Adipocyte (in vitro differentiated cells): ENCODE measurements at regions not wholly inside any gene's neighbourhood (a gene's known extent, or its start where the extent isn't known, plus 50 kb on each side); places are given as distances from the start of the nearest gene placed in this dataset.
A peak's percentile ranks its signal among the peaks of the same experiment; 100 is the strongest.

Experiments used
- DNase-seq: peaks from one replicate; pipeline ENCODE4 v3.0.0-alpha.2; 2015; ENCODE audit warnings: low read depth
- H3K27me3 ChIP-seq: replicated peaks from 2 replicates; pipeline ENCODE4 v1.7.0; 2013; ENCODE audit warnings: mild to moderate bottlenecking, low read length, moderate library complexity; ENCODE audit not compliant: control insufficient read depth, insufficient read depth
- H3K36me3 ChIP-seq: 2 replicates; pipeline ENCODE4 v1.7.0; 2013; ENCODE audit warnings: low read length, mild to moderate bottlenecking, moderate library complexity; ENCODE audit not compliant: control insufficient read depth, insufficient read depth, severe bottlenecking
- H3K4me1 ChIP-seq: 2 replicates; pipeline ENCODE4 v1.7.0; 2013; ENCODE audit warnings: mild to moderate bottlenecking, low read length, moderate library complexity; ENCODE audit not compliant: control insufficient read depth, insufficient read depth
- H3K4me3 ChIP-seq: 2 replicates; pipeline ENCODE4 v1.7.0; 2013; ENCODE audit warnings: mild to moderate bottlenecking, low read length, moderate library complexity
- H3K9ac ChIP-seq: 2 replicates; pipeline ENCODE4 v1.7.0; 2013; ENCODE audit warnings: mild to moderate bottlenecking, low read length, moderate library complexity
- H3K9me3 ChIP-seq: 2 replicates; pipeline ENCODE4 v1.7.0; 2013; ENCODE audit warnings: mild to moderate bottlenecking, low read length, moderate library complexity; ENCODE audit not compliant: control insufficient read depth

DNA sequence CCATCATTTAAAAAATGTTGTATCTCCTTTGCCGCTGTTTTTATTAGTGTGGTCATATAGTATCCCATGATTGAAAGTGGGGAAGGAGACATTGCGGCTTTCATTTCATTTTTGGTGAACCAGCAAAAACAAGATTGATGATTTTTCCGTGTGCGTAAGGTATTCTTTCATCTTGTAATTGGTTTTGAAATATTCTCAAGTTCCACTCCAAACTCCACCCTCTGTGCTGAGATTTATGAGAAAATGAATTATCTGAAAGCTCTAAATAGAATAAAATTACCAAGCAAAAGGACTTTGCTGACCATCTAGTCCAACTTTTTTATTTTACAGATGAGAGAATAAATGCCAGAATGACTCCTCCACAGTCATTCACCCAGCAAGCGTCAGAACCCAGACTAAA is 103.1 kb upstream of the MPDZ start:
- no peak for DNase-seq
- H3K4me3 ChIP-seq = no peak overlapping the region
- peaks cover 10% of the 10 kb centered on the region for H3K9me3 ChIP-seq

DNA sequence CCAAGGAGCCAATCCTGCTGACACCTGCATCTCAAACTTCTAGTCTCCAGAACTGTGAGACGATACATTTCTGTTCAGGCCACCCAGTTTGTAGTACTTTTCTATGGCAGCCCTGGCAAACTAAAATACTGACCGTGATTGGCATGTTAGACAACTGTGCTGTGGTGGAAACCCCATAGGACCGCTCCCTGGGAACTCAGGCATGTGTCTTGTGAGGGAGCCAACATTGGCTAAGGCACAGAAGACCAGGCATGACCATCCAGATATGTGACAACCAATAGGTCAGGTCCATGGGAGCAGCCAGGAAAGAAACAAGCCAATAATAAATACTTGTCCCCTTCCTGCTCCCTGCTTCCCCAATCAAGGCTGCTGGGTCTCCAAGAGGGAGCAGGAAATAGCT is 101.4 kb upstream of the MPDZ start:
- Histone ChIP-seq H3K4me1 (peaks cover 15% of the 10 kb centered on the region), H3K27me3 (no peaks in the 10 kb centered on the region), H3K4me3 (no peak overlapping the region), H3K9ac (no peak overlapping the region), H3K9me3 (peaks cover 10% of the 10 kb centered on the region), H3K36me3 (no peaks in the 10 kb centered on the region)
- DNase-seq = no peak

More for the DNA sequence above, 103.1 kb upstream of the MPDZ start:
- Histone ChIP-seq H3K36me3 (no peaks in the 10 kb centered on the region), H3K4me1 (peaks cover 21% of the 10 kb centered on the region), H3K9ac (no peak overlapping the region), H3K27me3 (no peaks in the 10 kb centered on the region)

GRCh38 chr9:13378154-13378553 is 98.7 kb upstream of the MPDZ start:
- H3K4me1 ChIP-seq = peaks cover 15% of the 10 kb centered on the region
- H3K27me3 ChIP-seq = no peaks in the 10 kb centered on the region
- H3K9me3 ChIP-seq = no peaks in the 10 kb centered on the region
- H3K9ac ChIP-seq = no peak overlapping the region
- H3K36me3 ChIP-seq = no peaks in the 10 kb centered on the region
- H3K4me3 ChIP-seq = no peak overlapping the region
- DNase-seq = peak; percentile 46

- Histone ChIP-seq H3K9me3 (no peaks in the 10 kb centered on the region), H3K9ac (no peak overlapping the region), H3K4me3 (no peak overlapping the region), H3K4me1 (peaks cover 15% of the 10 kb centered on the region), H3K36me3 (no peaks in the 10 kb centered on the region), H3K27me3 (no peaks in the 10 kb centered on the region)
- no peak for DNase-seq
These were observed 97.9 kb upstream of the MPDZ start for GRCh38 chr9:13377171-13377925.

DNA sequence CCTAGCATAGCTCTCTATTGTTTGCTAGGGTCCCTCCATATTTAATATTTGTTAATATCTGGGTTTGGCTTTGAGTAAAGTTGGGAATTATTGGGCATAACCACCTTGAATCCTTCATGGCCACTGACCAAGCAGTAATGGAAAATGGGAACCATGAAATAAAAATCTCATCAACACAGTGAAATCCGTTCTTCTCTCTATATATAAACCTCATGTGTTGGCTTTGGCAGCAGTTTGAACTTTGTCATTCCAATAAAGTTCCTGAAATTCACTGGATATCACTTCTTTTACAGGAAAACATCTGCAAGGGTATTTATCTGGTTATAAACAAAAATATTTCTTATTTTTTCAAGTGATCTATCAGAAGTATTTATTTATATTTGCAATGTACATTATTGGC is 93.0 kb upstream of the MPDZ start:
- H3K9me3 ChIP-seq = no peaks in the 10 kb centered on the region
- no peaks in the 10 kb centered on the region for H3K27me3 ChIP-seq
- no peak for DNase-seq

GRCh38 chr9:13369431-13369830 is 89.9 kb upstream of the MPDZ start:
- Histone ChIP-seq H3K4me1 (peaks cover 13% of the 10 kb centered on the region), H3K4me3 (no peak overlapping the region), H3K9ac (no peak overlapping the region), H3K9me3 (no peaks in the 10 kb centered on the region), H3K27me3 (no peaks in the 10 kb centered on the region), H3K36me3 (no peaks in the 10 kb centered on the region)
- DNase-seq = no peak

More for the DNA sequence above, 93.0 kb upstream of the MPDZ start:
- Histone ChIP-seq H3K4me1 (peaks cover 4% of the 10 kb centered on the region), H3K9ac (no peak overlapping the region), H3K4me3 (no peak overlapping the region), H3K36me3 (no peaks in the 10 kb centered on the region)

GRCh38 chr9:13367784-13368183 is 88.3 kb upstream of the MPDZ start:
- no peaks in the 10 kb centered on the region for H3K9me3 ChIP-seq
- no peak overlapping the region for H3K4me3 ChIP-seq
- no peaks in the 10 kb centered on the region for H3K27me3 ChIP-seq
- DNase-seq = no peak
- H3K9ac ChIP-seq = no peak overlapping the region
- peaks cover 18% of the 10 kb centered on the region for H3K4me1 ChIP-seq
- H3K36me3 ChIP-seq = no peaks in the 10 kb centered on the region

DNA sequence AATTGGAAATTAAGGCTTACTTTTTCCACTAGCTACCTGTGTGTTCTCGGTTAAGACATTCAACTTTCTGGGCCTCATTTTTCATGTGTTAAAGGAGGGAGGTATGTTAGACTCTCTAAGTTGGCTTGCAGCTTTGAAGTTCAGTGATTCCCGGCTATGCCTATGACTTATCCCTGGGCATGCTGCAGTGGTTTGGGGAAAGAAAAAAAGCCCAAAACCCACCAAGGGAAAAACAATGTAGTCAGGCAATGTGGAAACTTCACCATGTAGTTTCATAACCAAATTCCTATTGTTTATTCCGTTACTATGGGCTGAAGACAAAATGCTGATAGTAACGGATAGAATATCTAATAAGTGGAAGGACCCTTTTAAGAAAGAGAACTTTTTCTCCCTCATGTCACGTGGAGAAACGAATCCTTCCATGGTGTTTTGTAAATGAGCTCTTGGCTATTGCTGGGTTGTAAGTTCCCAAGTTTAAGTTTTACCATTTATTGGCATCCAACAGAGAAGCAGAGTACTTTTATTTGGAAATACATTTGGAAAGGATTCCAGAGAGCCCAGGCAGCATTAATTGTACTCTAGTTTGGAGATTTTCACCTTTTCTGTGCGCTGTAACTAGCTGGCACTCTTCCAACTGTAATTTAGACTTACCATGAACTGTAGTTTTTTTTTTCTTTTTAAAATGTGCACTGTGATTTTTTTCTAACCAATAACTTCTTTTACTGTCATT is 84.9 kb upstream of the MPDZ start:
- Histone ChIP-seq H3K27me3 (no peaks in the 10 kb centered on the region), H3K36me3 (no peaks in the 10 kb centered on the region), H3K9ac (no peak overlapping the region), H3K4me1 (peaks cover 39% of the 10 kb centered on the region), H3K9me3 (no peaks in the 10 kb centered on the region), H3K4me3 (peak overlapping the region; percentile 50)
- DNase-seq = no peak

GRCh38 chr9:13361076-13361475 is 81.6 kb upstream of the MPDZ start:
- H3K4me3 ChIP-seq = peak overlapping the region; percentile 2
- H3K9me3 ChIP-seq = no peaks in the 10 kb centered on the region
- H3K36me3 ChIP-seq = no peaks in the 10 kb centered on the region
- peak overlapping the region; percentile 23 for H3K9ac ChIP-seq
- DNase-seq = peak; percentile 61
- H3K4me1 ChIP-seq = peaks cover 57% of the 10 kb centered on the region
- H3K27me3 ChIP-seq = no peaks in the 10 kb centered on the region

GRCh38 chr9:13360188-13360587 is 80.7 kb upstream of the MPDZ start:
- H3K9ac ChIP-seq = peak overlapping the region; percentile 41

DNA sequence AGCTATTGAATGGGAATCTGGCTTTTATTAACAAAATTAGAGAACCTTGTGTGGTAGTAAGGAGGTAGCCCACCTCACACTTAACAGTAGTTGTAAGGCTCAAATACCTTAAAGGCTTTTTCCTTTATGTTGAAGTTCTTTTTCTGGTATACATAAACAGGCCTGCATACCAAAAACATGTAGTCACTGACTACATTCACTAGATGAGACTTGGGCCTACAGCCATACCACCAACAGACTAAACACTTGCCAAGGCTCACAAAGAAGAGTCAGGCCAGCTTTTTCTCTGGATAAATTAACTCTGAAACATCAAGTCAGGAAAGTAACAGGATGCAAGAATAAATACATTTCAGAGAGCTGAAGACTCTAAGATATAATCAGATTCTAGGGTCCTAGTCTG is 78.6 kb upstream of the MPDZ start:
- H3K9me3 ChIP-seq = no peaks in the 10 kb centered on the region
- no peaks in the 10 kb centered on the region for H3K27me3 ChIP-seq
- H3K4me3 ChIP-seq = no peak overlapping the region
- DNase-seq = peak; percentile 83
- H3K4me1 ChIP-seq = peaks cover 43% of the 10 kb centered on the region
- no peaks in the 10 kb centered on the region for H3K36me3 ChIP-seq
- H3K9ac ChIP-seq = peak overlapping the region; percentile 48

More at GRCh38 chr9:13360188-13360587, 80.7 kb upstream of the MPDZ start:
- H3K4me3 ChIP-seq = no peak overlapping the region
- no peaks in the 10 kb centered on the region for H3K9me3 ChIP-seq
- H3K4me1 ChIP-seq = peaks cover 51% of the 10 kb centered on the region
- H3K27me3 ChIP-seq = no peaks in the 10 kb centered on the region
- no peak for DNase-seq
- no peaks in the 10 kb centered on the region for H3K36me3 ChIP-seq
